Skeletal muscle tissue (tissue), 3 donors: ENCODE measurements at regions not wholly inside any gene's neighbourhood (a gene's known extent, or its start where the extent isn't known, plus 50 kb on each side); places are given as distances from the start of the nearest gene placed in this dataset.
A peak's percentile ranks its signal among the peaks of the same experiment; 100 is the strongest.

Source experiments
- H3K27ac ChIP-seq: one replicate; pipeline ENCODE4 v1.7.0; 2013; ENCODE audit warnings: mild to moderate bottlenecking, low read depth, low read length, inconsistent platforms
- H3K27me3 ChIP-seq, 3 donors: one replicate each; pipeline ENCODE4 v1.7.0; 2013; ENCODE audit warnings: low read length in 3 of 3; ENCODE audit not compliant: control insufficient read depth in 3 of 3, insufficient read depth in 3 of 3
- H3K36me3 ChIP-seq, 3 donors: one replicate each; pipeline ENCODE4 v1.7.0; 2013; ENCODE audit warnings: low read length in 3 of 3; ENCODE audit not compliant: control insufficient read depth in 3 of 3, insufficient read depth in 3 of 3
- H3K4me1 ChIP-seq, 3 donors: one replicate each; pipeline ENCODE4 v1.7.0; 2013; ENCODE audit warnings: low read length in 3 of 3, mild to moderate bottlenecking in 3 of 3; ENCODE audit not compliant: control insufficient read depth in 3 of 3, insufficient read depth in 3 of 3
- H3K4me3 ChIP-seq, 3 donors: one replicate each; pipeline ENCODE4 v1.7.0; 2013; ENCODE audit warnings: low read length in 3 of 3
- H3K9ac ChIP-seq, 3 donors: one replicate each; pipeline ENCODE4 v1.7.0; 2013; ENCODE audit warnings: low read length in 3 of 3, mild to moderate bottlenecking in 3 of 3, moderate library complexity in 2 of 3, low read depth in 1 of 3
- H3K9me3 ChIP-seq, 3 donors: one replicate each; pipeline ENCODE4 v1.7.0; 2013; ENCODE audit warnings: low read length in 3 of 3; ENCODE audit not compliant: control insufficient read depth in 3 of 3
- donor health status: Osteomylitis.

- Histone ChIP-seq H3K27ac (peak overlapping the region; percentile 46), H3K27me3 (no peaks in the 10 kb centered on the region), H3K4me3 (peak overlapping the region in 1 of 3 donors; percentile 9), H3K4me1 (peaks cover 40 to 49% (median 44%) of the 10 kb centered on the region in 3 donors), H3K9ac (peak overlapping the region in 1 of 3 donors; percentile 63), H3K36me3 (no peaks in the 10 kb centered on the region), H3K9me3 (no peaks in the 10 kb centered on the region)
Measured at GRCh38 chr18:45359275-45360009, 255.8 kb upstream of the SLC14A2 start.

GRCh38 chr18:45361125-45361851, 254.0 kb upstream of the SLC14A2 start:
- H3K4me1 ChIP-seq: peaks cover 40 to 51% (median 44%) of the 10 kb centered on the region in 3 donors
- no peaks in the 10 kb centered on the region for H3K27me3 ChIP-seq
- H3K9me3 ChIP-seq: no peaks in the 10 kb centered on the region
- H3K9ac ChIP-seq: no peak overlapping the region
- H3K4me3 ChIP-seq: no peak overlapping the region
- H3K27ac ChIP-seq: no peak overlapping the region
- no peaks in the 10 kb centered on the region for H3K36me3 ChIP-seq

GRCh38 chr18:45363196-45363595, 252.1 kb upstream of the SLC14A2 start:
- Histone ChIP-seq H3K9ac (no peak overlapping the region), H3K4me3 (no peak overlapping the region), H3K27ac (no peak overlapping the region), H3K27me3 (no peaks in the 10 kb centered on the region), H3K4me1 (peaks cover 32 to 49% (median 42%) of the 10 kb centered on the region in 3 donors), H3K9me3 (no peaks in the 10 kb centered on the region), H3K36me3 (no peaks in the 10 kb centered on the region)

GRCh38 chr18:45365835-45366234, 249.4 kb upstream of the SLC14A2 start:
- Histone ChIP-seq H3K9me3 (no peaks in the 10 kb centered on the region), H3K27ac (no peak overlapping the region), H3K9ac (no peak overlapping the region), H3K27me3 (no peaks in the 10 kb centered on the region), H3K36me3 (no peaks in the 10 kb centered on the region), H3K4me1 (peaks cover 8 to 26% (median 20%) of the 10 kb centered on the region in 3 donors), H3K4me3 (no peak overlapping the region)

- H3K27ac ChIP-seq: no peak overlapping the region
- H3K36me3 ChIP-seq: no peaks in the 10 kb centered on the region
- no peaks in the 10 kb centered on the region for H3K27me3 ChIP-seq
- peaks cover 7 to 28% (median 11%) of the 10 kb centered on the region in 3 donors for H3K4me1 ChIP-seq
- H3K4me3 ChIP-seq: no peak overlapping the region
- no peaks in the 10 kb centered on the region for H3K9me3 ChIP-seq
- no peak overlapping the region for H3K9ac ChIP-seq
Measured at GRCh38 chr18:45370255-45371010, 244.8 kb upstream of the SLC14A2 start.

GRCh38 chr18:45373286-45373880, 241.9 kb upstream of the SLC14A2 start:
- Histone ChIP-seq H3K36me3 (no peaks in the 10 kb centered on the region), H3K4me1 (peaks cover 14 to 21% (median 16%) of the 10 kb centered on the region in 3 donors), H3K9ac (no peak overlapping the region), H3K27me3 (no peaks in the 10 kb centered on the region), H3K9me3 (no peaks in the 10 kb centered on the region), H3K27ac (no peak overlapping the region), H3K4me3 (no peak overlapping the region)

- Histone ChIP-seq H3K4me3 (no peak overlapping the region), H3K9ac (no peak overlapping the region), H3K27ac (no peak overlapping the region), H3K36me3 (no peaks in the 10 kb centered on the region), H3K9me3 (no peaks in the 10 kb centered on the region), H3K27me3 (no peaks in the 10 kb centered on the region), H3K4me1 (peaks cover 20 to 26% (median 22%) of the 10 kb centered on the region in 3 donors)
Measured at GRCh38 chr18:45374236-45374635, 241.0 kb upstream of the SLC14A2 start.

- H3K27ac ChIP-seq: no peak overlapping the region
- no peak overlapping the region for H3K9ac ChIP-seq
- no peaks in the 10 kb centered on the region for H3K9me3 ChIP-seq
- peaks cover 24 to 27% (median 26%) of the 10 kb centered on the region in 3 donors for H3K4me1 ChIP-seq
- no peaks in the 10 kb centered on the region for H3K27me3 ChIP-seq
- no peak overlapping the region for H3K4me3 ChIP-seq
- no peaks in the 10 kb centered on the region for H3K36me3 ChIP-seq
Measured at GRCh38 chr18:45374878-45375630, 240.2 kb upstream of the SLC14A2 start.

- Histone ChIP-seq H3K4me3 (no peak overlapping the region), H3K27ac (no peak overlapping the region), H3K9me3 (no peaks in the 10 kb centered on the region), H3K27me3 (no peaks in the 10 kb centered on the region), H3K4me1 (peaks cover 24 to 27% (median 26%) of the 10 kb centered on the region in 3 donors), H3K36me3 (no peaks in the 10 kb centered on the region), H3K9ac (no peak overlapping the region)
Measured at GRCh38 chr18:45376193-45376592, 239.1 kb upstream of the SLC14A2 start.
